Gastroesophageal sphincter (tissue), 3 donors: ENCODE measurements at regions not wholly inside any gene's neighbourhood (a gene's known extent, or its start where the extent isn't known, plus 50 kb on each side); places are given as distances from the start of the nearest gene placed in this dataset.

ENCODE experiments used
- CTCF ChIP-seq, 4 experiments: fragments of 200-600 bp in 2 of 4; fragments of 450-650 bp in 2 of 4; sonication (generic) in 1 of 4; IDR thresholded peaks; one replicate each; pipeline ENCODE4 v1.5.1; 2017 to 2019; ENCODE audit warnings: antibody characterized with exemption in 4 of 4, mild to moderate bottlenecking in 2 of 4, moderate library complexity in 2 of 4
- POLR2A ChIP-seq, 2 donors: fragments of 450-650 bp; IDR thresholded peaks; one replicate each; pipeline ENCODE4 v1.6.1; 2017; ENCODE audit warnings: antibody characterized with exemption in 2 of 2, mild to moderate bottlenecking in 2 of 2, moderate library complexity in 1 of 2
- POLR2AphosphoS5 ChIP-seq: sonication (generic); formaldehyde crosslinking; IDR thresholded peaks from one replicate; pipeline ENCODE4 v1.6.1; 2017; ENCODE audit warnings: antibody characterized with exemption

- TF ChIP-seq CTCF (IDR thresholded peaks at IDR 0.05) (no peak), POLR2A (IDR thresholded peaks at IDR 0.05) (no peak), POLR2AphosphoS5 (no peak)
Observed at GRCh38 chr18:38313831-38314230, 748.2 kb upstream of the CELF4 start.
